DND-41 (cell line): ENCODE measurements at regions not wholly inside any gene's neighbourhood (a gene's known extent, or its start where the extent isn't known, plus 50 kb on each side); places are given as distances from the start of the nearest gene placed in this dataset.

ENCODE experiments used
- ATAC-seq: fragments of 200-7000 bp; cut with Tn5 transposase; 3 replicates; pipeline ENCODE4 v1.9.1; 2021; ENCODE audit warnings: low read depth; ENCODE audit not compliant: insufficient read depth
- DNase-seq: peaks from one replicate; pipeline ENCODE4 v3.0.0-alpha.2; 2020
- H2AFZ ChIP-seq: 2 replicates; pipeline ENCODE4 v1.6.0; 2012; ENCODE audit warnings: low read depth, low read length
- H3K27ac ChIP-seq: 2 replicates; pipeline ENCODE4 v1.5.1; 2012; ENCODE audit warnings: low read length, inconsistent platforms
- H3K27me3 ChIP-seq: fragments of 200-600 bp; sonication (generic); 2 replicates; pipeline ENCODE4 v1.6.0; 2012; ENCODE audit warnings: low read length, mild to moderate bottlenecking, inconsistent platforms; ENCODE audit not compliant: insufficient read depth, poor library complexity
- H3K36me3 ChIP-seq: 2 replicates; pipeline ENCODE4 v1.5.1; 2012; ENCODE audit warnings: low read length, inconsistent platforms; ENCODE audit not compliant: insufficient read depth
- H3K4me1 ChIP-seq: 2 replicates; pipeline ENCODE4 v1.5.1; 2012; ENCODE audit warnings: mild to moderate bottlenecking, low read length; ENCODE audit not compliant: insufficient read depth
- H3K4me2 ChIP-seq: 2 replicates; pipeline ENCODE4 v1.6.0; 2012; ENCODE audit warnings: mild to moderate bottlenecking, moderate library complexity, low read length, inconsistent platforms; ENCODE audit not compliant: insufficient read depth
- H3K4me3 ChIP-seq, 2 experiments: fragments of 200-600 bp in 1 of 2; shearing (Covaris generic) in 1 of 2; 2 replicates each; pipeline ENCODE4 v1.5.1; 2012 to 2016; ENCODE audit warnings: inconsistent platforms in 2 of 2, low read length in 2 of 2, mild to moderate bottlenecking in 2 of 2, low read depth in 1 of 2, moderate library complexity in 1 of 2
- H3K79me2 ChIP-seq: 2 replicates; pipeline ENCODE4 v1.6.0; 2012; ENCODE audit warnings: low read length, inconsistent platforms; ENCODE audit not compliant: insufficient read depth
- H3K9ac ChIP-seq: 2 replicates; pipeline ENCODE4 v1.6.0; 2012; ENCODE audit warnings: low read depth, mild to moderate bottlenecking, inconsistent platforms, low read length, moderate library complexity
- H3K9me3 ChIP-seq: 2 replicates; pipeline ENCODE4 v1.5.1; 2012; ENCODE audit warnings: low read length, moderate library complexity, mild to moderate bottlenecking, inconsistent platforms; ENCODE audit not compliant: insufficient read depth, severe bottlenecking
- H4K20me1 ChIP-seq: 2 replicates; pipeline ENCODE4 v1.6.0; 2012; ENCODE audit warnings: low read length; ENCODE audit not compliant: insufficient read depth
- CTCF ChIP-seq: IDR thresholded peaks from 2 replicates; pipeline ENCODE4 v1.5.1; 2012; ENCODE audit warnings: borderline replicate concordance, low read length, moderate library complexity, mild to moderate bottlenecking; ENCODE audit not compliant: poor library complexity, severe bottlenecking; ENCODE audit errors: extremely low read depth
- EZH2 ChIP-seq: IDR thresholded peaks from 3 replicates; pipeline ENCODE4 v1.6.1; 2012; ENCODE audit warnings: borderline replicate concordance, low read depth, mild to moderate bottlenecking, moderate library complexity, low read length, inconsistent platforms; ENCODE audit not compliant: severe bottlenecking

- no peaks in the 10 kb centered on the region for H3K79me2 ChIP-seq
- no peak for ATAC-seq
- H4K20me1 ChIP-seq, result no peaks in the 10 kb centered on the region
- TF ChIP-seq EZH2, result no peak
- no peak for TF ChIP-seq CTCF
- no peak for DNase-seq
- no peak overlapping the region for H2AFZ ChIP-seq
- no peaks in the 10 kb centered on the region for H3K36me3 ChIP-seq
- H3K27me3 ChIP-seq, result peaks cover 14% of the 10 kb centered on the region
- H3K4me3 ChIP-seq, result no peak overlapping the region
- no peaks in the 10 kb centered on the region for H3K9me3 ChIP-seq
- no peaks in the 10 kb centered on the region for H3K4me1 ChIP-seq
- H3K4me2 ChIP-seq, result no peak overlapping the region
- no peak overlapping the region for H3K27ac ChIP-seq
- H3K9ac ChIP-seq, result no peak overlapping the region
Measured at GRCh38 chr20:58081846-58082245, 146.6 kb downstream of the ANKRD60 start.

GRCh38 chr20:58078741-58079522 lies 149.5 kb downstream of the ANKRD60 start:
- Histone ChIP-seq H3K27me3 (peaks cover 14% of the 10 kb centered on the region), H2AFZ (no peak overlapping the region), H3K4me1 (no peaks in the 10 kb centered on the region), H3K4me2 (no peak overlapping the region), H4K20me1 (no peaks in the 10 kb centered on the region), H3K36me3 (no peaks in the 10 kb centered on the region), H3K27ac (no peak overlapping the region), H3K9me3 (no peaks in the 10 kb centered on the region), H3K79me2 (no peaks in the 10 kb centered on the region), H3K4me3 (no peak overlapping the region), H3K9ac (no peak overlapping the region)
- ATAC-seq (no peak), DNase-seq (no peak)
- no peak for TF ChIP-seq EZH2

GRCh38 chr20:58077282-58077681 lies 151.2 kb downstream of the ANKRD60 start:
- no peak overlapping the region for H2AFZ ChIP-seq
- no peaks in the 10 kb centered on the region for H3K79me2 ChIP-seq
- H3K9ac ChIP-seq, result no peak overlapping the region
- no peaks in the 10 kb centered on the region for H3K36me3 ChIP-seq
- H3K4me2 ChIP-seq, result no peak overlapping the region
- no peaks in the 10 kb centered on the region for H4K20me1 ChIP-seq
- TF ChIP-seq CTCF (no peak), EZH2 (no peak)
- H3K4me3 ChIP-seq, result no peak overlapping the region
- no peak for ATAC-seq
- H3K9me3 ChIP-seq, result no peaks in the 10 kb centered on the region
- no peaks in the 10 kb centered on the region for H3K4me1 ChIP-seq
- H3K27ac ChIP-seq, result no peak overlapping the region
- no peak for DNase-seq
- peaks cover 10% of the 10 kb centered on the region for H3K27me3 ChIP-seq

- no peak for ATAC-seq
- no peak overlapping the region for H3K27ac ChIP-seq
- no peak for TF ChIP-seq EZH2
- TF ChIP-seq CTCF, result no peak
- H4K20me1 ChIP-seq, result no peaks in the 10 kb centered on the region
- H3K4me1 ChIP-seq, result no peaks in the 10 kb centered on the region
- no peak for DNase-seq
- no peak overlapping the region for H3K9ac ChIP-seq
- H2AFZ ChIP-seq, result no peak overlapping the region
- H3K36me3 ChIP-seq, result no peaks in the 10 kb centered on the region
- no peaks in the 10 kb centered on the region for H3K9me3 ChIP-seq
- peaks cover 10% of the 10 kb centered on the region for H3K27me3 ChIP-seq
- no peak overlapping the region for H3K4me3 ChIP-seq
- H3K79me2 ChIP-seq, result no peaks in the 10 kb centered on the region
- no peak overlapping the region for H3K4me2 ChIP-seq
Measured at GRCh38 chr20:58076405-58076804, 152.0 kb downstream of the ANKRD60 start.
